ENCODE measurements at regions not wholly inside any gene's neighbourhood (a gene's known extent, or its start where the extent isn't known, plus 50 kb on each side); places are given as distances from the start of the nearest gene placed in this dataset.

DNA sequence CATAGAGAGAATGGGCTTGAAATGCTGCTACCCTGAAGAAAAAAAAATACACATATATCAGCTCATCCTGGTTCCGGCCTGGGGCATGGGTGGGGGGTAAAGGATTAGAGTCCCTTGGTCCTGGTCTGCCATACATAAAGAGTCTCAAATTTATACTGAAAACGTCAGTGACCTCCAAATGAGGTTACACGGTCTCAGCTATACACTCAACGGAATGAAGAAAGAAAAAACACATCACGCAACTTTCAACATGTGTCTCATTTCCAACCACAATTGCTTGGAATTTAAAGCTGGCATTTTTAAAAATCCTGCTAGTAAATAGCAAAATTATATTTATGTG lies 612.8 kb downstream of the MCTP2 start:
- H3K9me3 ChIP-seq, result peaks cover 11 to 15% of the 10 kb centered on the region in 2 donors
- H3K36me3 ChIP-seq, result no peaks in the 10 kb centered on the region
- intact Hi-C loops (cut with DNase I; ENCODE audit: low total_unique reads), result no loop called here
- DNase-seq (ENCODE audit: low spot score in 2 of 2), result no peak
- H3K4me1 ChIP-seq, result no peaks in the 10 kb centered on the region
- TF ChIP-seq POLR2AphosphoS5 (IDR thresholded peaks at IDR 0.05) (no peak), POLR2A (IDR thresholded peaks at IDR 0.05) (no peak)
- TF ChIP-seq, protein P1, sequence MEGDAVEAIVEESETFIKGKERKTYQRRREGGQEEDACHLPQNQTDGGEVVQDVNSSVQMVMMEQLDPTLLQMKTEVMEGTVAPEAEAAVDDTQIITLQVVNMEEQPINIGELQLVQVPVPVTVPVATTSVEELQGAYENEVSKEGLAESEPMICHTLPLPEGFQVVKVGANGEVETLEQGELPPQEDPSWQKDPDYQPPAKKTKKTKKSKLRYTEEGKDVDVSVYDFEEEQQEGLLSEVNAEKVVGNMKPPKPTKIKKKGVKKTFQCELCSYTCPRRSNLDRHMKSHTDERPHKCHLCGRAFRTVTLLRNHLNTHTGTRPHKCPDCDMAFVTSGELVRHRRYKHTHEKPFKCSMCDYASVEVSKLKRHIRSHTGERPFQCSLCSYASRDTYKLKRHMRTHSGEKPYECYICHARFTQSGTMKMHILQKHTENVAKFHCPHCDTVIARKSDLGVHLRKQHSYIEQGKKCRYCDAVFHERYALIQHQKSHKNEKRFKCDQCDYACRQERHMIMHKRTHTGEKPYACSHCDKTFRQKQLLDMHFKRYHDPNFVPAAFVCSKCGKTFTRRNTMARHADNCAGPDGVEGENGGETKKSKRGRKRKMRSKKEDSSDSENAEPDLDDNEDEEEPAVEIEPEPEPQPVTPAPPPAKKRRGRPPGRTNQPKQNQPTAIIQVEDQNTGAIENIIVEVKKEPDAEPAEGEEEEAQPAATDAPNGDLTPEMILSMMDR (IDR thresholded peaks at IDR 0.05), result no peak
- no peak overlapping the region for H3K4me3 ChIP-seq
- peak overlapping the region in 1 of 2 donors; percentile 83 for H3K27ac ChIP-seq
- peaks cover 0 to 9% of the 10 kb centered on the region in 2 donors for H3K27me3 ChIP-seq

DNA sequence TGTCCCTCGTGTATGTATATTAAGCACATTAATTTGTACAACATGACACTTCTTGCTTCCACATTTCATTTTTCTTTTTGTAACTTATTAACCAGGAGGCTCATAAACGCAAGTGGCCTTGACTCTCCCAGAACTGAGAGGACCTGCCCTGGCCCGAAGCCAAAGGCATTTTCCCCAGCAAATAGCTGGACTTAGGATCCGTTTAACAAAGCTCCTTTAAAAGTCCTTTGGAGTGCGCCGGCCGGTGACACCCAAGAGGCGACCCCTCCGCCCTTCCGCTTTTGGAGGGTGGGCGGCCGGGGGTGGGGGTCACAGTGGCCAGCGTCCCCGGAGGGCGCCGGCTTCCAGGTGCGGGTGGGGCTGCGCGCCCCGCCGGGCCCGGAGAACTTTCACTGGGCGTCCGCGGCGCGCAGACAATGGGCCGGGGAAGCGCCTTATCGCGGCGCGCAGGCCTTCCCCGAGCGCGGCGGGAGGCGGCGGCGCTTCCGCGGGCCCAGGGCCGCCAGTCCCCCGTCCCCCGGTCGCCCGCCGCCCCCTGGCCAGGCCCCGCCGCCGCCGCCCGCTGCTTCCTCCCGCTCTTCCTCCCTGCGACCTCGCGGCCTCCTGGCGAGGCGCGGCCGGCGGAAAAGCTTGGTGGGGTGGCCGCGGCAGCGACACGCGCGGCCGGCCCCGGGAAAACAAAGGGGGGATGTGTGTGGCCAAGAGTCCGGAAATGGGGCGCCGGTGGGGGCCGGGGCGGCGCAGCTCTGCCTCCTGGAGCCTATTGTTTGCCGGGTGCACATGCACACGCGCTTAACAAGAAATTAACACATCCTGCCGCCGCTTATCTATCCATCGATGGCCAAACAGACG lies 613.4 kb downstream of the MCTP2 start:
- H3K4me1 ChIP-seq, result no peaks in the 10 kb centered on the region
- no peaks in the 10 kb centered on the region for H3K36me3 ChIP-seq
- H3K4me3 ChIP-seq, result peak overlapping the region; percentile 40 to 64 (median 44)
- H3K9me3 ChIP-seq, result peaks cover 11 to 15% of the 10 kb centered on the region in 2 donors
- peak overlapping the region in 1 of 2 donors; percentile 83 for H3K27ac ChIP-seq
- no peak for DNase-seq (ENCODE audit: low spot score in 2 of 2)
- no peak for TF ChIP-seq POLR2AphosphoS5 (IDR thresholded peaks at IDR 0.05)
- TF ChIP-seq, protein P1 (IDR thresholded peaks at IDR 0.05), result no peak
- TF ChIP-seq POLR2A (IDR thresholded peaks at IDR 0.05), result no peak
- intact Hi-C loops (cut with DNase I; ENCODE audit: low total_unique reads), result no loop called here
- H3K27me3 ChIP-seq, result peaks cover 0 to 9% of the 10 kb centered on the region in 2 donors

DNA sequence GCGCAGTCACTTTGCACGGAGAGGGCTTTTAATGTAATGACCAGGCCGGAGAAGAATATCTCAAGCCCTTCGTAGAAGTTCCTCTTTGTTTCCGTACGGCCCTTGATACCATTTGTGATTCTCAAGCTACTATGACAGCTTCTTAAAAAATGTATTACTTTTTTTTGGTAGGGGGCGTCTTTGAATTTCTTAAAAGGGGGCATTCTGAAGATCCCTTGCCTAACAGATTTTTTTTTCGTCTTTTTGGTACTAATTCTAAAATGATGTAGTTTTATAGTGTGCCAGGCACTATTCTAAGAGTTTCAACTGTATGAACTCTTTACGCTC lies 614.0 kb downstream of the MCTP2 start:
- no peaks in the 10 kb centered on the region for H3K4me1 ChIP-seq
- H3K4me3 ChIP-seq, result peak overlapping the region; percentile 40 to 64 (median 44)
- intact Hi-C loops (cut with DNase I; ENCODE audit: low total_unique reads), result no loop called here
- DNase-seq (ENCODE audit: low spot score in 2 of 2), result no peak
- no peaks in the 10 kb centered on the region for H3K36me3 ChIP-seq
- H3K9me3 ChIP-seq, result peaks cover 11 to 13% of the 10 kb centered on the region in 2 donors
- TF ChIP-seq POLR2AphosphoS5 (IDR thresholded peaks at IDR 0.05), result no peak
- TF ChIP-seq, protein P1 (IDR thresholded peaks at IDR 0.05), result no peak
- TF ChIP-seq POLR2A (IDR thresholded peaks at IDR 0.05), result no peak
- peak overlapping the region in 1 of 2 donors; percentile 83 for H3K27ac ChIP-seq
- peaks cover 0 to 9% of the 10 kb centered on the region in 2 donors for H3K27me3 ChIP-seq

DNA sequence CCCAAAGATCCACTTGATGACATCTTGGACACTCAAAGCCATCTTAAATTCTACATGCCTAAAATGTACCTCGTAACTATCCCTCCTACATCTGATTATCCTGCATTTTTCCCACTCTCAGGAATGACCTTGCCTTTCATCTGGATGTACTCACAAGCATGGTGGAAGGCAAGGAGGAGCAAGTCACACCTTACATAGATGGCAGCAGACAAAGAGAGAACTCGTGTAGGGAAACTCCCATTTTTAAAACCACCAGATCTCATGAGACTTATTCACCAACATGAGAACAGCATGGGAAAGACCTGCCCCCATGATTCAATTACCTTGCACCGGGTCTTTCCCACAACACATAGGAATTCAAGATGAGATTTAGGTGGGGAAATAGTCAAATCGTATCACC lies 616.0 kb downstream of the MCTP2 start:
- no peak overlapping the region for H3K4me3 ChIP-seq

DNA sequence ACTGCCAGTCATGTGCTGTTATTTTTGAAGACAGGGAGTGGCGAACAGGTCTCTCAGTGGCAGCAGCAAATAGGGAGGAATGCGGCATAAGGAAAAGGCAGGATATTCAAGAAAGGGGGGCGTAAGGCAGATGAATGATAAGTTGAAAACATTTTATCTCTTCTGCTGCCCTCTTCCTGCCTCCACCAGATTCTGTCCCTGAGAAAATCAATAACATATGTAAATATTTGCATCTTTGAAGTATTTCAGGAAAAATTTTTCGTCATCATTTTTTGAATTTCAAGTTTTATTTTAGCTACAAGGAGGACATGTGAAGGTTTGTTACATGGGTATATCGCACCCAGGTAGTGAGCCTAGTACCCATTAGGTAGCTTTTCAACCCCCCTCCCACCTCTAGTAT lies 616.7 kb downstream of the MCTP2 start:
- TF ChIP-seq POLR2AphosphoS5 (IDR thresholded peaks at IDR 0.05) (no peak), POLR2A (IDR thresholded peaks at IDR 0.05) (no peak)
- TF ChIP-seq, protein P1 (IDR thresholded peaks at IDR 0.05), result no peak
- no peaks in the 10 kb centered on the region for H3K9me3 ChIP-seq
- H3K4me1 ChIP-seq, result no peaks in the 10 kb centered on the region
- no peak overlapping the region for H3K27ac ChIP-seq
- H3K27me3 ChIP-seq, result peaks cover 0 to 9% of the 10 kb centered on the region in 2 donors
- intact Hi-C loops (cut with DNase I; ENCODE audit: low total_unique reads), result no loop called here
- no peak overlapping the region for H3K4me3 ChIP-seq
- H3K36me3 ChIP-seq, result no peaks in the 10 kb centered on the region
- DNase-seq (ENCODE audit: low spot score in 2 of 2), result no peak

More for the DNA sequence above, 616.0 kb downstream of the MCTP2 start:
- Histone ChIP-seq H3K27ac (no peak overlapping the region), H3K36me3 (no peaks in the 10 kb centered on the region), H3K9me3 (no peaks in the 10 kb centered on the region), H3K4me1 (no peaks in the 10 kb centered on the region), H3K27me3 (peaks cover 0 to 9% of the 10 kb centered on the region in 2 donors)
- DNase-seq (ENCODE audit: low spot score in 2 of 2), result no peak
- intact Hi-C loops (cut with DNase I; ENCODE audit: low total_unique reads), result no loop called here
- no peak for TF ChIP-seq POLR2A (IDR thresholded peaks at IDR 0.05)
- no peak for TF ChIP-seq POLR2AphosphoS5 (IDR thresholded peaks at IDR 0.05)
- TF ChIP-seq, protein P1 (IDR thresholded peaks at IDR 0.05), result no peak
